ENCODE measurements at regions not wholly inside any gene's neighbourhood (a gene's known extent, or its start where the extent isn't known, plus 50 kb on each side); places are given as distances from the start of the nearest gene placed in this dataset.

- no peak for TF ChIP-seq CTCF (IDR thresholded peaks at IDR 0.05)
Measured at GRCh38 chr3:176275538-176275937, 921.7 kb downstream of the TBL1XR1 start (continued).

- no peak for DNase-seq
- 14% methylated on average over 2 of the region's 2 CpGs for WGBS (ENCODE audit: low lambda C conversion rate)
- Histone ChIP-seq H3K4me3 (ENCODE audit: low read depth in 2 of 2, low read length in 1 of 2) (no peak overlapping the region), H2AFZ (ENCODE audit: low read depth) (no peak overlapping the region), H3K27ac (ENCODE audit: low read depth in 2 of 2, low read length in 1 of 2) (no peak overlapping the region), H4K20me1 (ENCODE audit: insufficient read depth) (no peaks in the 10 kb centered on the region), H3K4me2 (no peak overlapping the region), H3K9me2 (no peaks in the 10 kb centered on the region), H3K36me3 (replicated peaks in 1 of 2; ENCODE audit: control insufficient read depth in 1 of 2, insufficient read depth in 2 of 2, low read length in 1 of 2) (no peaks in the 10 kb centered on the region), H3K4me1 (ENCODE audit: control insufficient read depth in 1 of 2, insufficient read depth in 2 of 2, low read depth in 1 of 2, low read length in 1 of 2) (peaks cover 0 to 2% of the 10 kb centered on the region in 2 experiments; a peak in 1 of 4 replicates), H3K79me2 (ENCODE audit: insufficient read depth) (no peaks in the 10 kb centered on the region), H3F3A (replicated peaks; ENCODE audit: insufficient read depth) (no peaks in the 10 kb centered on the region), H3K27me3 (ENCODE audit: insufficient read depth) (no peaks in the 10 kb centered on the region), H3K9me3 (0 out of 2 replicates have a peak, but pooled peaks cover 5% of the 10 kb centered on the region), H3K9ac (no peak overlapping the region)
- CTCF ChIA-PET: no interaction called here
- no peak for TF ChIP-seq NRF1 (IDR thresholded peaks at IDR 0.05; ENCODE audit: low read depth, low read length)
- TF ChIP-seq REST (IDR thresholded peaks at IDR 0.05; ENCODE audit: low read depth, low read length): no peak
- TF ChIP-seq GATA2 (CRISPR knock-in tag; IDR thresholded peaks at IDR 0.05): no peak
- TF ChIP-seq PBX3 (IDR thresholded peaks at IDR 0.05): no peak
- no peak for TF ChIP-seq YY1 (IDR thresholded peaks at IDR 0.05; ENCODE audit: low read depth)
- no peak for TF ChIP-seq TCF12 (IDR thresholded peaks at IDR 0.05)
- no peak for TF ChIP-seq CHD2 (IDR thresholded peaks at IDR 0.05; ENCODE audit: low read length, partially characterized antibody)
- TF ChIP-seq USF1 (IDR thresholded peaks at IDR 0.05; ENCODE audit: borderline replicate concordance, low read depth): no peak
- TF ChIP-seq ELF1 (IDR thresholded peaks at IDR 0.05): no peak
- no peak for TF ChIP-seq NFIC (IDR thresholded peaks at IDR 0.05; ENCODE audit: borderline replicate concordance)
- TF ChIP-seq MXI1 (IDR thresholded peaks at IDR 0.05; ENCODE audit: low read depth, low read length): no peak
- no peak for TF ChIP-seq RAD21 (IDR thresholded peaks at IDR 0.05; ENCODE audit: low read length)
- TF ChIP-seq JUND (IDR thresholded peaks at IDR 0.05): no peak
- POLR2A ChIA-PET: no interaction called here
Measured at GRCh38 chr3:176275113-176275512, 922.2 kb downstream of the TBL1XR1 start.

Data from SK-N-SH (cell line).